NCI-H2196 (cell line): ENCODE measurements at regions not wholly inside any gene's neighbourhood (a gene's known extent, or its start where the extent isn't known, plus 50 kb on each side); places are given as distances from the start of the nearest gene placed in this dataset.
A peak's percentile ranks its signal among the peaks of the same experiment; 100 is the strongest.

ENCODE experiments used
- DNase-seq: peaks from one replicate; lab custom pipeline; 2025; ENCODE audit not compliant: unreplicated experiment; lab: John Stamatoyannopoulos, UW

- no peak for DNase-seq
Observed at GRCh38 chr6:29884261-29884660, 56.6 kb downstream of the HLA-G start.

DNA sequence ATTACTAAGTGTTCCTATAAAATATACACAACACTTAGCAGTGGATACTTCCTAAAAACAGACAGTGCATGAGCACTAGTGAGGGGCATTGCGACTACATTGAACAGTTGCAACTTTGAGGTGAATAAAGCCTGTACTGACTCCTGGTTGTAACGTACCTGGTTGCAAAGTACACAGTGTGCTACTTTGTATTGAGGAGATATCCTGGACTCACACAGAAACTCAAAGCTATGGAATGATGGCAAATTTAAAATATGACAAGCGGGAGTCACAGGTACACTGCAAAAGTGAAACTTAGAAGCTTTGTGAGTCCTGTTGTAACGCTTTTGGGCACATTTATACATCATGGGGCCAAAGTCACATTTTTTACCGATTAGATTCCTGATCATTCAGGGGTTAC, 55.6 kb upstream of the HLA-A start:
- DNase-seq, result no peak

DNA sequence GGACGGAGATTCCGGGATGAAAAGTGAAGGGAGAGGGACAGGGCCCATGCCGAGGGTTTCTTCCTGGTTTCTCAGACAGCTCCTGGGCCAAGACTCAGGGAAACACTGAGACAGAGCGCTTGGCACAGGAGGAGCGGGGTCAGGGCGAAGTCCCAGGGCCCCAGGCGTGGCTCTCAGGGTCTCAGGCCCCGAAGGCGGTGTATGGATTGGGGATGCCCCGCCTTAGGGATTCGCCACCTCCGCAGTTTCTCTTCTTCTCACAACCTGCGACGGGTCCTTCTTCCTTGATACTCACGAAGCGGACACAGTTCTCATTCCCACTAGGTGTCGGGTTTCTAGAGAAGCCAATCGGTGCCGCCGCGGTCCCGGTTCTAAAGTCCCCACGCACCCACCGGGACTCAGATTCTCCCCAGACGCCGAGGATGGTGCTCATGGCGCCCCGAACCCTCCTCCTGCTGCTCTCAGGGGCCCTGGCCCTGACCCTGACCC, 55.0 kb upstream of the HLA-A start:
- DNase-seq, result peak; percentile 31

GRCh38 chr6:29887819-29888776, 54.2 kb upstream of the HLA-A start:
- DNase-seq, result peak; percentile 72
